ENCODE measurements at regions not wholly inside any gene's neighbourhood (a gene's known extent, or its start where the extent isn't known, plus 50 kb on each side); places are given as distances from the start of the nearest gene placed in this dataset.

GRCh38 chr1:184319879-184320278 is 67.0 kb upstream of the C1orf21 start:
- Histone ChIP-seq H3K36me3 (no peaks in the 10 kb centered on the region), H3K4me1 (no peaks in the 10 kb centered on the region), H3K4me3 (no peak overlapping the region), H3K9me3 (no peaks in the 10 kb centered on the region), H3K27ac (no peak overlapping the region), H3K27me3 (no peaks in the 10 kb centered on the region)
- DNase-seq, result no peak
- no peak for TF ChIP-seq CTCF (IDR thresholded peaks at IDR 0.05)
- intact Hi-C loops (cut with DNase I; ENCODE audit: low total_unique reads), result no loop called here

- Histone ChIP-seq H3K36me3 (no peaks in the 10 kb centered on the region), H3K4me3 (no peak overlapping the region), H3K9me3 (no peaks in the 10 kb centered on the region), H3K27ac (no peak overlapping the region), H3K4me1 (no peaks in the 10 kb centered on the region), H3K27me3 (no peaks in the 10 kb centered on the region)
- intact Hi-C loops (cut with DNase I; ENCODE audit: low total_unique reads), result no loop called here
- no peak for DNase-seq
- TF ChIP-seq CTCF (IDR thresholded peaks at IDR 0.05), result no peak
Measured at GRCh38 chr1:184322253-184322652, 64.6 kb upstream of the C1orf21 start.

- intact Hi-C loops (cut with DNase I; ENCODE audit: low total_unique reads), result no loop called here
- Histone ChIP-seq H3K9me3 (no peaks in the 10 kb centered on the region), H3K36me3 (no peaks in the 10 kb centered on the region), H3K4me1 (no peaks in the 10 kb centered on the region), H3K27me3 (no peaks in the 10 kb centered on the region), H3K4me3 (no peak overlapping the region), H3K27ac (no peak overlapping the region)
- no peak for DNase-seq
- TF ChIP-seq CTCF (IDR thresholded peaks at IDR 0.05), result no peak
Measured at GRCh38 chr1:184324972-184325371, 61.9 kb upstream of the C1orf21 start.

- no peak overlapping the region for H3K4me3 ChIP-seq
- no peaks in the 10 kb centered on the region for H3K9me3 ChIP-seq
- DNase-seq, result no peak
- no peaks in the 10 kb centered on the region for H3K27me3 ChIP-seq
- H3K4me1 ChIP-seq, result no peaks in the 10 kb centered on the region
- H3K36me3 ChIP-seq, result no peaks in the 10 kb centered on the region
- intact Hi-C loops (cut with DNase I; ENCODE audit: low total_unique reads), result no loop called here
- H3K27ac ChIP-seq, result no peak overlapping the region
- no peak for TF ChIP-seq CTCF (IDR thresholded peaks at IDR 0.05)
Measured at GRCh38 chr1:184326278-184326677, 60.6 kb upstream of the C1orf21 start.

GRCh38 chr1:184329245-184329953 is 57.4 kb upstream of the C1orf21 start:
- TF ChIP-seq CTCF (IDR thresholded peaks at IDR 0.05), result no peak
- DNase-seq, result no peak
- intact Hi-C loops (cut with DNase I; ENCODE audit: low total_unique reads), result no loop called here
- Histone ChIP-seq H3K36me3 (no peaks in the 10 kb centered on the region), H3K4me1 (no peaks in the 10 kb centered on the region), H3K4me3 (no peak overlapping the region), H3K27me3 (no peaks in the 10 kb centered on the region), H3K27ac (no peak overlapping the region), H3K9me3 (no peaks in the 10 kb centered on the region)
